ENCODE measurements at regions not wholly inside any gene's neighbourhood (a gene's known extent, or its start where the extent isn't known, plus 50 kb on each side); places are given as distances from the start of the nearest gene placed in this dataset.

DNA sequence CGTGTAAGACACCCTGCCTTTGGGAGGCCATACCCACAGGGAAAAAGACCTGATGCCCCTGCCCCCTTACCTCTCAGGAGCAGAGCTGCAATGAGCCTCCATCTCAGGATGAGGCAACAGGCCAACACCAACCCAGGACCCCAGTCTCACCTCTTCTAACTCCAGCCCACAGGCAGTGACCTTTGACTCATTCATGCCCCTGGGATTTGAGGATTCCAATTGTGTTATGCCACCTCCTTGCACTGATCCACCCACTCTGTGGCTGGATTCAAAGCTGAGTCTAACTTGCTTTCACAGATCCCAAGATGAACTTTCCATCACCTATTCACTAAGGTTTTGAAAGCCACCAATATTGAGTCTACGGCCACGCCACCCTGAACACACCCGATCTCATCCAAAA lies 64.7 kb downstream of the MINAR1 start:
- no peaks in the 10 kb centered on the region for H3K27me3 Mint-ChIP-seq (ENCODE audit: low read depth)
- TF ChIP-seq GABPB1 (CRISPR knock-in tag; IDR thresholded peaks at IDR 0.05) (no peak), MXD4 (CRISPR knock-in tag; IDR thresholded peaks at IDR 0.05; ENCODE audit: borderline replicate concordance) (no peak), NR3C1 (CRISPR knock-in tag; conservative IDR thresholded peaks at IDR 0.05; ENCODE audit: low read depth) (no peak), JAZF1 (CRISPR knock-in tag; IDR thresholded peaks at IDR 0.05) (no peak)
- TF ChIP-seq, protein P1, sequence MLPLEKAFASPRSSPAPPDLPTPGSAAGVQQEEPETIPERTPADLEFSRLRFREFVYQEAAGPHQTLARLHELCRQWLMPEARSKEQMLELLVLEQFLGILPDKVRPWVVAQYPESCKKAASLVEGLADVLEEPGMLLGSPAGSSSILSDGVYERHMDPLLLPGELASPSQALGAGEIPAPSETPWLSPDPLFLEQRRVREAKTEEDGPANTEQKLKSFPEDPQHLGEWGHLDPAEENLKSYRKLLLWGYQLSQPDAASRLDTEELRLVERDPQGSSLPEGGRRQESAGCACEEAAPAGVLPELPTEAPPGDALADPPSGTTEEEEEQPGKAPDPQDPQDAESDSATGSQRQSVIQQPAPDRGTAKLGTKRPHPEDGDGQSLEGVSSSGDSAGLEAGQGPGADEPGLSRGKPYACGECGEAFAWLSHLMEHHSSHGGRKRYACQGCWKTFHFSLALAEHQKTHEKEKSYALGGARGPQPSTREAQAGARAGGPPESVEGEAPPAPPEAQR (CRISPR knock-in tag; IDR thresholded peaks at IDR 0.05), result no peak
- TF ChIP-seq, protein P2, sequence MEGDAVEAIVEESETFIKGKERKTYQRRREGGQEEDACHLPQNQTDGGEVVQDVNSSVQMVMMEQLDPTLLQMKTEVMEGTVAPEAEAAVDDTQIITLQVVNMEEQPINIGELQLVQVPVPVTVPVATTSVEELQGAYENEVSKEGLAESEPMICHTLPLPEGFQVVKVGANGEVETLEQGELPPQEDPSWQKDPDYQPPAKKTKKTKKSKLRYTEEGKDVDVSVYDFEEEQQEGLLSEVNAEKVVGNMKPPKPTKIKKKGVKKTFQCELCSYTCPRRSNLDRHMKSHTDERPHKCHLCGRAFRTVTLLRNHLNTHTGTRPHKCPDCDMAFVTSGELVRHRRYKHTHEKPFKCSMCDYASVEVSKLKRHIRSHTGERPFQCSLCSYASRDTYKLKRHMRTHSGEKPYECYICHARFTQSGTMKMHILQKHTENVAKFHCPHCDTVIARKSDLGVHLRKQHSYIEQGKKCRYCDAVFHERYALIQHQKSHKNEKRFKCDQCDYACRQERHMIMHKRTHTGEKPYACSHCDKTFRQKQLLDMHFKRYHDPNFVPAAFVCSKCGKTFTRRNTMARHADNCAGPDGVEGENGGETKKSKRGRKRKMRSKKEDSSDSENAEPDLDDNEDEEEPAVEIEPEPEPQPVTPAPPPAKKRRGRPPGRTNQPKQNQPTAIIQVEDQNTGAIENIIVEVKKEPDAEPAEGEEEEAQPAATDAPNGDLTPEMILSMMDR (IDR thresholded peaks at IDR 0.05), result no peak
- TF ChIP-seq, protein P3, sequence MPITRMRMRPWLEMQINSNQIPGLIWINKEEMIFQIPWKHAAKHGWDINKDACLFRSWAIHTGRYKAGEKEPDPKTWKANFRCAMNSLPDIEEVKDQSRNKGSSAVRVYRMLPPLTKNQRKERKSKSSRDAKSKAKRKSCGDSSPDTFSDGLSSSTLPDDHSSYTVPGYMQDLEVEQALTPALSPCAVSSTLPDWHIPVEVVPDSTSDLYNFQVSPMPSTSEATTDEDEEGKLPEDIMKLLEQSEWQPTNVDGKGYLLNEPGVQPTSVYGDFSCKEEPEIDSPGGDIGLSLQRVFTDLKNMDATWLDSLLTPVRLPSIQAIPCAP (CRISPR knock-in tag; IDR thresholded peaks at IDR 0.05), result no peak
- TF ChIP-seq, protein P4, sequence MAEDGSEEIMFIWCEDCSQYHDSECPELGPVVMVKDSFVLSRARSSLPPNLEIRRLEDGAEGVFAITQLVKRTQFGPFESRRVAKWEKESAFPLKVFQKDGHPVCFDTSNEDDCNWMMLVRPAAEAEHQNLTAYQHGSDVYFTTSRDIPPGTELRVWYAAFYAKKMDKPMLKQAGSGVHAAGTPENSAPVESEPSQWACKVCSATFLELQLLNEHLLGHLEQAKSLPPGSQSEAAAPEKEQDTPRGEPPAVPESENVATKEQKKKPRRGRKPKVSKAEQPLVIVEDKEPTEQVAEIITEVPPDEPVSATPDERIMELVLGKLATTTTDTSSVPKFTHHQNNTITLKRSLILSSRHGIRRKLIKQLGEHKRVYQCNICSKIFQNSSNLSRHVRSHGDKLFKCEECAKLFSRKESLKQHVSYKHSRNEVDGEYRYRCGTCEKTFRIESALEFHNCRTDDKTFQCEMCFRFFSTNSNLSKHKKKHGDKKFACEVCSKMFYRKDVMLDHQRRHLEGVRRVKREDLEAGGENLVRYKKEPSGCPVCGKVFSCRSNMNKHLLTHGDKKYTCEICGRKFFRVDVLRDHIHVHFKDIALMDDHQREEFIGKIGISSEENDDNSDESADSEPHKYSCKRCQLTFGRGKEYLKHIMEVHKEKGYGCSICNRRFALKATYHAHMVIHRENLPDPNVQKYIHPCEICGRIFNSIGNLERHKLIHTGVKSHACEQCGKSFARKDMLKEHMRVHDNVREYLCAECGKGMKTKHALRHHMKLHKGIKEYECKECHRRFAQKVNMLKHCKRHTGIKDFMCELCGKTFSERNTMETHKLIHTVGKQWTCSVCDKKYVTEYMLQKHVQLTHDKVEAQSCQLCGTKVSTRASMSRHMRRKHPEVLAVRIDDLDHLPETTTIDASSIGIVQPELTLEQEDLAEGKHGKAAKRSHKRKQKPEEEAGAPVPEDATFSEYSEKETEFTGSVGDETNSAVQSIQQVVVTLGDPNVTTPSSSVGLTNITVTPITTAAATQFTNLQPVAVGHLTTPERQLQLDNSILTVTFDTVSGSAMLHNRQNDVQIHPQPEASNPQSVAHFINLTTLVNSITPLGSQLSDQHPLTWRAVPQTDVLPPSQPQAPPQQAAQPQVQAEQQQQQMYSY (CRISPR knock-in tag; IDR thresholded peaks at IDR 0.05), result no peak
- TF ChIP-seq, protein P5, sequence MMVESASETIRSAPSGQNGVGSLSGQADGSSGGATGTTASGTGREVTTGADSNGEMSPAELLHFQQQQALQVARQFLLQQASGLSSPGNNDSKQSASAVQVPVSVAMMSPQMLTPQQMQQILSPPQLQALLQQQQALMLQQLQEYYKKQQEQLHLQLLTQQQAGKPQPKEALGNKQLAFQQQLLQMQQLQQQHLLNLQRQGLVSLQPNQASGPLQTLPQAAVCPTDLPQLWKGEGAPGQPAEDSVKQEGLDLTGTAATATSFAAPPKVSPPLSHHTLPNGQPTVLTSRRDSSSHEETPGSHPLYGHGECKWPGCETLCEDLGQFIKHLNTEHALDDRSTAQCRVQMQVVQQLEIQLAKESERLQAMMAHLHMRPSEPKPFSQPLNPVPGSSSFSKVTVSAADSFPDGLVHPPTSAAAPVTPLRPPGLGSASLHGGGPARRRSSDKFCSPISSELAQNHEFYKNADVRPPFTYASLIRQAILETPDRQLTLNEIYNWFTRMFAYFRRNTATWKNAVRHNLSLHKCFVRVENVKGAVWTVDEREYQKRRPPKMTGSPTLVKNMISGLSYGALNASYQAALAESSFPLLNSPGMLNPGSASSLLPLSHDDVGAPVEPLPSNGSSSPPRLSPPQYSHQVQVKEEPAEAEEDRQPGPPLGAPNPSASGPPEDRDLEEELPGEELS (CRISPR knock-in tag; IDR thresholded peaks at IDR 0.05), result no peak
- TF ChIP-seq, protein P6, sequence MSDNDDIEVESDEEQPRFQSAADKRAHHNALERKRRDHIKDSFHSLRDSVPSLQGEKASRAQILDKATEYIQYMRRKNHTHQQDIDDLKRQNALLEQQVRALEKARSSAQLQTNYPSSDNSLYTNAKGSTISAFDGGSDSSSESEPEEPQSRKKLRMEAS (CRISPR knock-in tag; IDR thresholded peaks at IDR 0.05), result no peak
- TF ChIP-seq, protein P7, sequence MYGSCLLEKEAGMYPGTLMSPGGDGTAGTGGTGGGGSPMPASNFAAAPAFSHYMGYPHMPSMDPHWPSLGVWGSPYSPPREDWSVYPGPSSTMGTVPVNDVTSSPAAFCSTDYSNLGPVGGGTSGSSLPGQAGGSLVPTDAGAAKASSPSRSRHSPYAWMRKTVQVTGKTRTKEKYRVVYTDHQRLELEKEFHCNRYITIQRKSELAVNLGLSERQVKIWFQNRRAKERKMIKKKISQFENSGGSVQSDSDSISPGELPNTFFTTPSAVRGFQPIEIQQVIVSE (CRISPR knock-in tag; IDR thresholded peaks at IDR 0.05; ENCODE audit: borderline replicate concordance), result no peak
- peaks cover 13% of the 10 kb centered on the region for H3K4me1 Mint-ChIP-seq
- POLR2A ChIA-PET, result no interaction called here
- H3K9me3 Mint-ChIP-seq, result peaks cover 8% of the 10 kb centered on the region
- ATAC-seq (no peak), DNase-seq (ENCODE audit: low spot score) (no peak)
- CTCF ChIA-PET, result no interaction called here
- no peak overlapping the region for H3K4me3 Mint-ChIP-seq
- peaks cover 5% of the 10 kb centered on the region for H3K36me3 Mint-ChIP-seq
- H3K27ac Mint-ChIP-seq, result no peak overlapping the region

DNA sequence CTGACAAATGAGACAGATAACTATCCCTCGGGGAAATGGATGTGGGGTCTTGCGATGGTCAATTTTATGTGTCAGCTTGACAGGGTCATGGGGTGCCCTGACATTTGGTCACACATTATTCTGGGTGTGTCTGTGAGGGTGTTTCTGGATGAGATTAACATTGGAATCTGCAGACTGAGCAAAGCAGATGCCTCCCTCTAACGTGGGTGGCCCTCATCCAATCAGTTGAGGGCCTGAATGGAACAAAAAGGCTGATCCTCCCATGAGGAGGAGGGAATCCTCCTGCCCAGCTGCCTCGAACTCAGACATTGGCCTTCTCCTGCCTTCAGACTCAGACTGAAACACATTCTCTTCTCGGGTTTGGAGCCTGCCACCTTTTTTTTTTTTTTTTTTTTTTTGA lies 69.0 kb downstream of the MINAR1 start:
- ATAC-seq, result no peak
- H3K27ac Mint-ChIP-seq, result no peak overlapping the region
- no peak for DNase-seq (ENCODE audit: low spot score)
- ChIA-PET POLR2A (no interaction called here), CTCF (interaction anchor here (2.4 kb wide), 1 partner anchor 95 kb away, joined by 7 read pairs; no protein-coding TSS in a partner anchor)
- H3K4me1 Mint-ChIP-seq, result no peaks in the 10 kb centered on the region
- no peak overlapping the region for H3K4me3 Mint-ChIP-seq
- H3K27me3 Mint-ChIP-seq (ENCODE audit: low read depth), result no peaks in the 10 kb centered on the region
- no peaks in the 10 kb centered on the region for H3K9me3 Mint-ChIP-seq
- no peaks in the 10 kb centered on the region for H3K36me3 Mint-ChIP-seq
- no peak for TF ChIP-seq CREB1 (CRISPR knock-in tag; IDR thresholded peaks at IDR 0.05)
- TF ChIP-seq RORB (CRISPR knock-in tag; IDR thresholded peaks at IDR 0.05), result no peak
- no peak for TF ChIP-seq ZNF317 (CRISPR knock-in tag; IDR thresholded peaks at IDR 0.05; ENCODE audit: borderline replicate concordance, low read depth)
- TF ChIP-seq IRF2 (CRISPR knock-in tag; IDR thresholded peaks at IDR 0.05; ENCODE audit: borderline replicate concordance, low read depth), result no peak
- TF ChIP-seq GTF2I (CRISPR knock-in tag; conservative IDR thresholded peaks at IDR 0.05), result no peak
- no peak for TF ChIP-seq GABPB1 (CRISPR knock-in tag; IDR thresholded peaks at IDR 0.05)
- no peak for TF ChIP-seq NFYB (CRISPR knock-in tag; conservative IDR thresholded peaks at IDR 0.05; ENCODE audit: low read depth)
- no peak for TF ChIP-seq ELF4 (CRISPR knock-in tag; IDR thresholded peaks at IDR 0.05; ENCODE audit: low read depth)
- no peak for TF ChIP-seq ZNF263 (CRISPR knock-in tag; IDR thresholded peaks at IDR 0.05; ENCODE audit: low read depth)
- TF ChIP-seq ZNF396 (CRISPR knock-in tag; IDR thresholded peaks at IDR 0.05; ENCODE audit: borderline replicate concordance), result no peak
- TF ChIP-seq, protein P8, sequence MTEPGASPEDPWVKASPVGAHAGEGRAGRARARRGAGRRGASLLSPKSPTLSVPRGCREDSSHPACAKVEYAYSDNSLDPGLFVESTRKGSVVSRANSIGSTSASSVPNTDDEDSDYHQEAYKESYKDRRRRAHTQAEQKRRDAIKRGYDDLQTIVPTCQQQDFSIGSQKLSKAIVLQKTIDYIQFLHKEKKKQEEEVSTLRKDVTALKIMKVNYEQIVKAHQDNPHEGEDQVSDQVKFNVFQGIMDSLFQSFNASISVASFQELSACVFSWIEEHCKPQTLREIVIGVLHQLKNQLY (CRISPR knock-in tag; IDR thresholded peaks at IDR 0.05), result no peak
- TF ChIP-seq, protein P9, sequence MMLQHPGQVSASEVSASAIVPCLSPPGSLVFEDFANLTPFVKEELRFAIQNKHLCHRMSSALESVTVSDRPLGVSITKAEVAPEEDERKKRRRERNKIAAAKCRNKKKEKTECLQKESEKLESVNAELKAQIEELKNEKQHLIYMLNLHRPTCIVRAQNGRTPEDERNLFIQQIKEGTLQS (CRISPR knock-in tag; conservative IDR thresholded peaks at IDR 0.05), result no peak
- no peak for TF ChIP-seq EMX1 (CRISPR knock-in tag; IDR thresholded peaks at IDR 0.05)
- no peak for TF ChIP-seq NFATC4 (CRISPR knock-in tag; IDR thresholded peaks at IDR 0.05)

All from WTC11 (cell line).